HG03520 (cell line): ENCODE measurements at regions not wholly inside any gene's neighbourhood (a gene's known extent, or its start where the extent isn't known, plus 50 kb on each side); places are given as distances from the start of the nearest gene placed in this dataset.
"Not testable (repeated sequence)": the region's sequence is repeated elsewhere in the genome, so short reads cannot be mapped to it uniquely, and the experiment has no call there.

Experiments
- ATAC-seq: cut with Tn5 transposase; IDR thresholded peaks from one replicate; pipeline ENCODE4 v1.9.1; 2021; ENCODE audit warnings: mild to moderate bottlenecking, moderate library complexity; ENCODE audit not compliant: unreplicated experiment

DNA sequence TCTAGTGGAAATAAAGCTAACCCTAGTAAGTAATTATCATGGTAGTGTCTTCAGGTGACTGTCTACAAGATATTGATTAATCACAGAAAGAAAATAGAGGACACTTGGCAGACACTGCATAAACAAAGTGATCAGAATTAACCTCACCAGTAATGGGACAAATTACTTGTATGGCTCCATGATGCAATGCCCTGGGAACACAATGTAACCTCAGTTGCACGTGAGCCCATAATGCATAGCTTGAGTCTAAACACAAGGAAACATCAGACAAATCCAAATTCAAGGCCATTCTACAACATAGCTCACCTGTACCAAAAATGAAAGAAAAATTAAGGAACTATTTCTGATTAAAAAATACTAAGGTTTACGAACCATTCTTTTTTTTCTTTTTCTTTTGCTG lies 92.4 kb upstream of the SSTR4 start:
- ATAC-seq, result no peak

- no peak for ATAC-seq
Measured at GRCh38 chr20:22944062-22944461, 91.0 kb upstream of the SSTR4 start.

- ATAC-seq, result no peak
Measured at GRCh38 chr20:22944936-22945335, 90.2 kb upstream of the SSTR4 start.

- ATAC-seq, result no peak
Measured at GRCh38 chr20:22946596-22946995, 88.5 kb upstream of the SSTR4 start.

- no peak for ATAC-seq
Measured at GRCh38 chr20:22949331-22950109, 85.6 kb upstream of the SSTR4 start.

- no peak for ATAC-seq
Measured at GRCh38 chr20:22951966-22952365, 83.1 kb upstream of the SSTR4 start.

GRCh38 chr20:22954661-22955060 lies 80.5 kb upstream of the SSTR4 start:
- no peak for ATAC-seq

DNA sequence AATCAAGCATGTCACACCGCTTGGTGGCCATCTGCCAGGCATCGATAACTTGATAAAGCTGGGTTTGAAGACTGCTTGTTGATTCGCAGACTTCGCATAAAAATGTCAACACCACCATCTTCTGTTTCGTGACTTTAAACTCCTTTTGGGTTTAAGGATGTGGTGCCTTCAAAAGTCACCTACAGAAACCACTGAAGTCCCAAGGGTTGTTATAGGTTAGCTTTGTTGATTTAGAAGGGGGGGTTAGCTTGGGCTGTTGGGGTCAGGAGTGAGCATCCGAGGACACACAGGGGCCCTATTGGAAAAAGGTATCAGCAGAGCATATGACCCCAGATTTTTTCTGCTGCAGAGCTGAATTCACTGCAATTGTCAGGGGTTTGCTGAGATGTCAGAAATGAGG lies 76.7 kb upstream of the SSTR4 start:
- no peak for ATAC-seq

DNA sequence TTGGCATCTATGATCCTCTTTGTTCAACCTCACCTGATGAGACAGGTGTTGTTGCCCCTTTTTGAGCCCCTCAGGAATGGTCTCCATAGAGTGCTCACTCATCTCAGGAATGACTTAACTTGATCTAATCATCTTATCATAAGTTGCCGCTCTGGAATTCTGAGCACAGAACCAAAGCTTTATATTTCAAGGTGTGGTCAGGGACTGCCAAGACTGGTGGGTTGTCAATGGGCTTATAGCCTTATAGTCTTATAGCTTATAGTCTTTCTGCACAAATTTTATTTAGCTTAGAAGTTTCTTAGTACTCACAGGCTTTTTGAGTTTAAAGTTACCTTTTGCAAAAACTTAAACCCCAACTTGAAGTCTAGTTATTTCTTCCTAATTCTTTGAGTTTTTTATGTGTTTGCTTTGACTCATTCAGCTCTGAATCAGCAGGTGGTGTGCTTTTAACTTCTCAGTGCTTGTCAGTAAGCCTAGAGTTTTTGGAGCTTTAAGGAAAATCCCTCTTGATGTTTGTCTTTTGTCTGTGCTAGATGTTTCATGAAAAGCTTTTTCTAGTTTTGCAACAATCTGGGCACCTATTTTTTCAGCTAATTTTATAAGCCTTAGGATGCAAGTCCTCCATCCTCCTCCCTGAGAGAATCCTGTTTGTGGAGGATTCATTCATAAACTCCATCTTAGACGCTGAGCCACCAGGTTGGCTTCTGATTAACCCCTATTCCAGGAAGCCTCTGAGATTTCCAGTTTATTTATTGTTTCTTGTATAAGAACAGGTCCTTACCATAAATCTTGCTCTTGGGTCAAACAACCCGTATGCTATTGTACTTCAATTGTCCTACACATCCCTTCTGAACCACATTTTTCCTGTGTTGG lies 72.3 kb upstream of the SSTR4 start:
- no peak for ATAC-seq

- ATAC-seq, result no peak
Measured at GRCh38 chr20:22963581-22963980, 71.5 kb upstream of the SSTR4 start.

DNA sequence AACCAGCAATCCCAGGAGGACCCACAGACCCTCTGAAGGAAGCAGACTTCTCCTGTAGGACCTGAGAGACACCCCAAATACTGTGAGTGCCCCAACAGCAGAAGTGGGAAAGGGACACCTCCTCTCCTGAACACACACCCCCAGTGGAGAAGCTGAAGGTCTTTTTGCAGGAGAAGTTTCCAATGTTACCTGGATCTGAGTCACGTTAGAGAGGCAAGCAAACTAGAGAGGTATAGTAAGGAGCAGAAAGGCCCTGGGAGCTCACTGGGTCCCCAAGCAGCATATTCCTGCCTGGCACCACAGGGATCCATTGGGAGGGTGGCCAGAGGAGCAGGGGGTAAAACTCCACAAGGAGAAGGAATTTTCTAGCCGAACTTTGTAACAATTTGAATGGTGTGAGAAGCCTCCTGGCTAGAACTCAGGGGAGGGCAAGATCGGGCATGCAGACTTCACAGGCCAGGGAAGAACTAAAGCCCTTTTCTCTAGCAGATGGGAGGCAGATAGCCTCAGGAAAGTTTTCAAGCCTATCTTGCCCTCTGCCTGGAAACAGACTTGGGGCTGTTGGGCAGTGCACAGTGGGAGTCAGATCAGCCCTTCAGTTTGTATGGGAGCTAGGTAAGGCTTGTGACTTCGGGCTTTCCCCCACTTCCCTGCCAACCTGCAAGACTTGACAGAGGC lies 68.2 kb upstream of the SSTR4 start:
- ATAC-seq, result no peak

DNA sequence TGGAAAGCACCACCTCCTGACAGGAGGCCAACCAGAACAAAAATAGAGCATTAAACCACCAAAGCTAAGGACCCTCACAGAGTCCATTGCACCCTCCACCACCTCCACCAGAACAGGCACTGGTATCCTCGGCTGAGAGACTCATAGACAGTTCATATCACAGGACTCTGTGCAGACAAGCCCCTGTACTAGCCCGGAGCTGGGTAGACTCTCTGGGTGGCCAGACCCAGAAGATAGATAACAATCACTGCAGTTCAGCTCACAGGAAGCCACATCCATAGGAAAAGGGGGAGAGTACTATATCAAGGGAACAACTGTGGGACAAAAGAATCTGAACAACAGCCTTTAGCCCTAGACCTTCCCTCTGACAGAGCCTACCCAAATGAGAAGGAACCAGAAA lies 67.4 kb upstream of the SSTR4 start:
- not testable (repeated sequence) for ATAC-seq

GRCh38 chr20:22969031-22969430 lies 66.1 kb upstream of the SSTR4 start:
- ATAC-seq, result not testable (repeated sequence)

- ATAC-seq, result not testable (repeated sequence)
Measured at GRCh38 chr20:22971077-22971476, 64.0 kb upstream of the SSTR4 start.

- ATAC-seq, result no peak
Measured at GRCh38 chr20:22974354-22974753, 60.8 kb upstream of the SSTR4 start.

- no peak for ATAC-seq
Measured at GRCh38 chr20:22977047-22977785, 57.9 kb upstream of the SSTR4 start.

DNA sequence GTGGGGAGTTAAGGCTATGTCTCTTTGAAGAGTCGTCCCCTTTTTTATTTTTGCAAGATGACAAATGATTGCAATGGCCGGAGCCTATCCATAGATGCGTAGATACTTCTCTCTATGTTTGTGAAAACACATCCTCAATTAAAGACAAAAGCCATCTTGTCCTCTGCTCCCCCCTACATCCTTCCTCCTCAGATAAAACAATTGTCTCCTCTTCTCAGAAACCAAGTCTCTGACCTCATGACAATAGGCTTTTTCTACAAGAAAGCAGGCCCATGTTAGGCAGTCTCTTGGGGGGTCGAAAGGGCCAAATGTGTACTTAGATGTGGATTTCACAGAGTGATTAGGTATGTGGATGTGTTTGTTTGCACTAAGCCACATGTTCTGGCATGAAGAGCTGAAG lies 51.1 kb upstream of the SSTR4 start:
- no peak for ATAC-seq

GRCh38 chr20:22984606-22985005 lies 50.5 kb upstream of the SSTR4 start:
- ATAC-seq, result no peak

- ATAC-seq, result no peak
Measured at GRCh38 chr20:22985239-22985778, 49.8 kb upstream of the SSTR4 start.
